NCI-H69 (cell line): ENCODE measurements at regions not wholly inside any gene's neighbourhood (a gene's known extent, or its start where the extent isn't known, plus 50 kb on each side); places are given as distances from the start of the nearest gene placed in this dataset.
A peak's percentile ranks its signal among the peaks of the same experiment; 100 is the strongest.

ENCODE experiments used
- DNase-seq: peaks from one replicate; lab custom pipeline; 2025; lab: John Stamatoyannopoulos, UW

DNA sequence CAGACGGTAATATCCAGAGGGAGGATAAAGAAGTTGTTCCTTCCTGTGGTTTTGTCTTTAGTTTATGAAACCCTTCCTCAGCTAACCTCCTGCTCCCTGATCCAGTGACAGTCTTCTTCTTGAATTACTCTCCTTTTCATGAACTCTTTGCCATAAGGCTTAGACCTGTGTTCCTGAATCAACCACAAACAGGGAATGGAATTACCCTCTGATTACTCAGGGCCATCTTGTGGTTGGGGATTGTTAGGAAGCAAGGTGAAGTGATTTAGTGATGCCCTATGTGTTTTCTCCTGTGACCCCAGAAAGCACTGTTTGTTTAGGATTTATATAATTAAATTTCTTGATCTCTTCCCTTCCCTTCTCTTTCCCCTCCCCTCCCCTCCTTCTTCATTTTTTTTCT is 409.1 kb downstream of the TAF11L14 start:
- DNase-seq = peak; percentile 31

DNA sequence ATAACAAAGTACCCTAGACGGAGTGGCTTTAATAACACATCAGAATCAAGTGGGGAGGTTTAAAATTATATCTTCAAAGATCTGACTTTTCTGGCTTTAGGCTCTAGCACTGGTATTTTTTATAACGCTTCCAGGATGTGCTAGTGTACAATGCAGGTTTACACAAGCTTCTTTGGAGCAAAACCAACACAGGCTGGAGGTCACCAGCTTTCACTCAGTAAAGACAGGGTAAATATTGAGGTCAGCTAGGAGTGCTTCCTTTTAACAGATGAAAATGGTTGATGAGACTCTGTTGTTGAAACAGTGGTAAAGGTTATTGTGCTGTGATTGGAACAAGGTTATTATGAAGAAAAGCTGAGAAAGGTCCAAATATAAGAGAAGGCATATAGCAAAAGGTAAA is 414.2 kb downstream of the TAF11L14 start:
- DNase-seq = peak; percentile 90

DNA sequence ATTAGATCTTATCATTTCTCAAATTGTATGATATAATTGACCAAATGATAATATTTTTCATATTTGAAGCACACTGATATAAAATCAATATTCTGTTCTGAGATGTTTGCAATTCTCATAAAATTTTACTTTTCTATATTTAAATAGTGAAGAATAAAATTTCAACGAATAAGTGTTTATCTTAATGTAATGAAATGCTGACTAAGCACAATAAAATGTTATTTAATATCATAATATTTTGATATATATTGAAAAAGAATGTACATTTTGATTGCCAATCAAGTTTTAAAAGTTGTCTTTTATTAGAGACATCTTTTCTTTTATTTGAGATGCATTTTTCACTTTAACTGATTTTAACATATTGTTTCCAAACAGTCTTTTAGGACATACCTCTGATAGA is 416.1 kb downstream of the TAF11L14 start:
- no peak for DNase-seq

DNA sequence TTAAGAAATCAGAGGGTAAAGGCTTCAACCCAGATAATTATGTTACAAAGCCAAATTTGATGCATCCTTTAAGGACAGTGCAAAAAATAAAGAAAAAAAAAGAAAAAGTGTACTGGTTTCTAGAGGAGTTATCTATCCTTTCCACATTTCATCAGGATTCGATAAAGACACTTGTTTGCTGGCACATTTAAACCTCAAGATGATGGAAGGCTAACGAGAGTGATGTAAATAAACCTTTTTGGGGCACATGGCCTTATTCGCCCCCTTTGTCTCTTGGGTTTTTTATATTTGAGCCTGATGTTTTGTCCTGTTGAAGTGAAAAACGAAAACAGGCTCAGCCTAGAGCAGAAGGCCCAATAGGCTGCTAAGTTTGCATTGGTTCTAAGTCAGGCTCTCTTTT is 416.5 kb downstream of the TAF11L14 start:
- DNase-seq = no peak

DNA sequence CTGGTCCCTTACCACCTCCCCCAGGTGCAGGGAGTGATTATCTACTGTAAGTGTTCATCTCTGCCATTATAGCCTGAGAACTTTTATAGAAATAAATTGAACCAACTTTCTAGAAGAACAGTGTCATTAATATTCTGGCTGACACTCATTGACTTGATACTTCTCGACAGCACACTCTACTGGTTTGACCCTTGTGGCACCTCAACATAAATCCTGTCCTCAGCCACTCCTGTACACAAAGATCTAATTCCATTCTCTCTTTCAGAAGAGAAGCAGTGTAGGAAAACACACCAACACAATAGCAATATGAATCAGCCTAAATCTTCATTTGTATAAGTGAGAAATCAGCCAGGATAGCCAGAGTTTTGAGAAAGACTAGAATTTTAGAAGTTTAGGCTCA is 417.7 kb downstream of the TAF11L14 start:
- peak; percentile 24 for DNase-seq

DNA sequence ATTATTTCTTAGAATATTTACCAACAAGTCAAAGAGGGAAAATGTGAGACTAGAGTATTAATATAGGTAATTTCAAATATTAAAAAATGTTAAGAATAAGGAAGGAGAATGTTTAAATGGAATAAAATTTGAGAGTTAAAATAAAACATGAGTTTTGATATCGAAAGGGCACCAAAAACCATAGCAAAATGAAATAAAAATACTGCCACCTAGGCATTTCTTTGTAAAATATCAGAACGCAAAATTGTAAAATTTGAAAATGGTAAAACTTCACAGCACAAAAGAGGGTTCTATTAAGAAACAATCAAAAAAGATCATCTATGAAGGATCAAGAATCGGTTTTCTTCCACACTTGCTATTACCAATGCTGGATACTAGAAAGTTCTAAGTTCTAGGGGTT is 418.3 kb downstream of the TAF11L14 start:
- no peak for DNase-seq

DNA sequence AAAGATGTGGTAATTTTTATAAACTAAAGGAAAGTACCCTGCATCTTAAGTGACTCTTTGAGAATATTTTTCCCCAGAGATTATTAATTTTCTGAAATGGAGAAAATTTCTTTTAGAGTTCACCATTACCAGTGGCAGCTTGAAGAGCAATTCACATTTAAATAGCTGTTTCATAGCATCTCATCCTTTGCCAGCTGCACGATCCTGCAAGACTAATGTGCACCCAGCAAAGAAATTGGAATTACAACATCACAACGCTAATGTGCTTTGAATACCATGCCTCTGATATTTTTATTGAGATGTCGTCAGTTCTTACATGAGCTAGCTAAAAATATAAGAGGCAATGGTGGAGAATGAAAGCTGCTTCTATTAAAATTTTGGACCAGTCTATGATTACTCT is 423.5 kb downstream of the TAF11L14 start:
- DNase-seq = no peak

DNA sequence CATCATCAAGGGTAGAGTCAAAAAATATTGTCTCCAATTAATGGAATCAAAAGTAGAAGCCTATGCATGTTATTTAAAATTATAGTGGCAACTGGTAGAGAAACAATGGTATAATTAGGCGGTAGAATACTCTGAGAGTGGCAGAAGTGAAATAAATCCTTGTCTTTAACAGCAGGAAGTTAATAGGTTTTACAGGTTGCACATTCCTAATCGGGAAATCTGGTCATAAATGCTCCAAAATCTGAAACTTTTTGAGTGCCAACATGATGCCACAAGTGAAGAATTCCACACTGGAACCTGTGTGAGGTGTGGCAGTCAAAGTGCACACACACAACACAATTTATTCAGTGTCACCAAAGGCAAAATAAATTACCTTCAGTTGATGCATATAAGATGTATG is 433.4 kb downstream of the TAF11L14 start:
- DNase-seq = peak; percentile 62

DNA sequence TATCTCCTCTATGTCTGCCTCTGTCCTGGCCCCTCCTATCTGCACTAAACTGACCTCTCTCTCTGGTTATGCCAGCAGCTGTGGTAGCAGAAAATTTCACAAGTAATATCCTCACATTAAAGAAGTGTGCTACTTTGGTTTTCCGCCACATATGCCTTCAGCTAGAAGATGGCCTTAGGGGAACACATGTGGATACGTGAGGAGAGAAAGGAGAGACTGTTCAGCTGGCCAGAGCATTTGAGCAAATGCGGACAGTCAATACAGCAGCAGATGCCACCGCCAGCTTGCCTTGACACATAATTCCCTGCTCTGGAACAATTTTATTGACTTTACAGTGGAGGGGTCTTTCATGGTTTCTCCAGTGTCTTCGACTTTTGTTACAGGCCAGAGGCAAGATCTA is 434.6 kb downstream of the TAF11L14 start:
- DNase-seq = peak; percentile 96

DNA sequence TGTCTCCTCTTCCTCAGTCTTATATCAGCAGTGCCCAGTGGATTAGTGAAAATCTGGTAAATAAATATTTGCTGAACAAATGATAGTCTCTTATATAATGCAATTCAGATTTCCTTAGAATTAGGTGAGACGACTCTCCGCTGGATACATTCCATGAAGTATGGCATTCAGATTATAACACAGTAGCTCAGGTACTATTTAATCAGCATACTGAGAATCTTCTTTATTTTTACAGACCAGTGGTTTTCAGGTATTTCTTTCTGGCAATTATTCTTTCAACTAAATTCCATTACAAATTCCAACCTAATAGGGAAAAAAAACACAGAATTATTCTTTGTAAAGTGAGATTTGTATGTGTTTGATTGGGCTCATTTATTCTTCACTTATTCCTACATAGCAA is 435.5 kb downstream of the TAF11L14 start:
- DNase-seq = peak; percentile 45

DNA sequence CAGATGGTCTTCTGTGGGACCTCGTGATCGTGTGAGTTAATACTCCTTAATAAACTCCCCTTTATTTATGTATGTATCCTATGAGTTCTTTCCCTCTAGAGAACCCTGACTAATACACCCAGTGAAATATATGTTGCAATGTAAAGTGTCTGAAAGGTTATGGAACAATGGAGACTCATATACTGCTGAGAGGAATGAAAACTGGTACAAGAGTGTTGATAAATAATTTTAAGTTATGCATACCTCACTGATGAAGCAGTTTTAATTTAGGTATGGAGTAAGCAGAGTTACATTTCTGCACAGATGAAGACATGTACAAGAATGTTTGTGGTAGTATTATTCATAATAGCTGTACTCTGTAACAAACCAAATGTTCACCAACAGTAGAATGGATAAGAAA is 438.3 kb downstream of the TAF11L14 start:
- DNase-seq = no peak

DNA sequence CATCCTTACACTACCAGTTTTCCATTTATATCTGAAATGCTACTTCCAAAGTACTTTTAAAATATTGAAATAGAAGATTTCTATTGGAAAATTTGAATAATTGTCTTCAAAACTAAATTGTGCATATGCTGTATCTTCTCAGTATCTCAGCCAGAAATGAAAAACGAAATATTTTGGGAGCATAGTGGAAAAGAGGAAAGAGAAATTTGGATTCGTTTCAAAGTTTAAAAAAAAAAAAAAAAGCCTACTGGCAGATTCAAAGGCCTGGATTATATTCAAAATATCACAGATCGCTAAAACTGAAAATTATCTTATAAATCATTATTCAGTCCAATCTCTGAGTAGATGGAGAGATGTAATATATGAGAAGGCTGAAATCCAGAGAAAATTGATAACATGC is 440.7 kb downstream of the TAF11L14 start:
- DNase-seq = no peak

DNA sequence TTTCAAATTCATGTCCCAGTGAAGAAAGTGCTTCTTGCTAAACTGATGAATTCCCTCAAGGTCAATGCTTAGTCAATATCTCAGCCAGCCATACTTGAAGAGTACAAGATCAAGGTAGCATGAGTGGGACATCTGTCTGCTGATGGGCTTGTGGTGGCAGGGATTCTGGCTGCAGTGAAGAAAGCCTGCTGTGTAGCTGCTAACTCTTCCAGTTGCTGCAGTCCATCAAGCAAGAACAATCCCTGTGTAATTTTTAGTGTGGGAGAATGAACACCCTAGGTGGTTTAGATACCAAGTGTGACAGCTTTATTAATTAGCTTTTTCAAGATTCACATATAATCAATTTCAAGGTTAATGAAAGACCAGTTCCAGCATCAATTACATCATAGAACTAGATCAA is 443.9 kb downstream of the TAF11L14 start:
- DNase-seq = no peak

DNA sequence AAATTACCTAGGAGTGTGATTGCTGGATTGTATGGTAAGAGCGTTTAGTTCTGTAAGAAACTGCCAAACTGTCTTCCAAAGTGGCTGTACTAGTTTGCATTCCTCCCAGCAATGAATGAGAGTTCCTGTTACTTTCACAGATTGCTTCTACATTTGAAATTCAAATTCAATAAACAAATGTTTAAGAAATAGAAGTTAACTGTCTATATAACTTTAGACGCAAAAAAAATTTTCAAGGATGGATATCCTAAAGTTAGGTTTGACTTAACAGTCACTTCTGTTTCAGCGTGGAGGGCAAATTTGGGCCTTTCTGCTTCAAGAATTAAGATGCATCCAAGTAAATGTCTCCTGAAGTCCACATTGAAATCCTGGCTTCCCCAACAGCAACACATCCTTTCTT is 445.6 kb downstream of the TAF11L14 start:
- DNase-seq = no peak

DNA sequence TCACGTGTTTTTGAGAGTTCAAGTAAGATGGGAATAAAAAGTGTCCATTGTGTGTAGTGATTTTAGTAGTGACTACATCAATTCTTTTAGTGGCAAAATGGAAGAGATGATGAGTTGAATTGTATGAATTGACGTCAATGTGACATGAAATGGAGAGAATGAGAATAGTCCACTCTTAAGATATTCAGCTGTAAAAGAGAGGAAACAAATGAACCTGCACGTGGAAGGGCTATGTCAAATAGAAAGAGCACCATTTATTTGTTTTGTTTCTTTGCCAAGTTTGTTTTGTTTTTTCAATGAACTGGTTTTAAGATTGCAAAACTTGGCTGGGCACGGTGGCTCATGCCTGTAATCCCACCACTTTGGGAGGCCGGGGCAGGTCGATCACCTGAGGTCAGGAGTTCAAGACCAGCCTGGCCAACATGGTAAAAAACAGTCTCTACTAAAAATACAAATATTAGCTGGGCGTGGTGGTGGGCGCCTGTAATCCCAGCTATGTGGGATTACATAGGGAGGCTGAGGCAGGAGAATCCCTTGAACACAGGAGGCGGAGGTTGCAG is 453.8 kb downstream of the TAF11L14 start:
- DNase-seq = no peak

DNA sequence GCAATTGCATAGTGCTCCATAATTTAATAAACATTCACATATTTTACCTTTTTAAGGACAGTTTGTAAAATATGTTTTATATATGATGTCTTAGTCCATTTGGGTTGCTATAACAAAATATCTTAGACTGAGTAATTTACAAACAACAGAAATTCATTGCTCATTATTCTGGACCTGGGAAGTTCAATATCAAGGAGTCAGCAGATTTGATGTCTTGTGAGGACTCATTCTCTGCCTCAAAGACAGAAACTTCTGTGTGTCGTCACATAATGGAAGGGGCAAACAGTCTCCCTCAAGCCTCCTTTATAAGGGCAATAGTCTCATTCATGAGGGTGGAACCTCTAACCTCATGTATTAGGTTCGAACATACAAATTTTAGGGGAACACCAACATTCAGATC is 455.9 kb downstream of the TAF11L14 start:
- DNase-seq = no peak

DNA sequence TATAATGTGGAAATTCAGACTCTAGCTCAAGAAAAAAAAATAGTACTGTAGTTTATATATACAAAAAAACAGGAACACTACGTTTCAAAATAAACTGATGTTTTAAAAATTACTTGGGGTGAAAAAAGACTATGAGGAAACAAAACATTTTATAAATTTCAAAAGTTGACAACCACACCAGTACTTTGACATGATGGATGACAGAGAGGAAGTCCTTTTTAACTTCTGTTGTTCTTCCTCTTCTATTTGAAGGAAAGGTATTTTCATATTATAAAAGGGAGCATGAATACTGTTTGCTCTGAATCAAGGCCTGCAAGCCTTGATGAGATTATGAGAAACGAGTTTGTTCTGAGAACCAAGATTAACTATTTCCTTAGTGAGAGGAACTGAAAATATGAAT is 456.9 kb downstream of the TAF11L14 start:
- no peak for DNase-seq

DNA sequence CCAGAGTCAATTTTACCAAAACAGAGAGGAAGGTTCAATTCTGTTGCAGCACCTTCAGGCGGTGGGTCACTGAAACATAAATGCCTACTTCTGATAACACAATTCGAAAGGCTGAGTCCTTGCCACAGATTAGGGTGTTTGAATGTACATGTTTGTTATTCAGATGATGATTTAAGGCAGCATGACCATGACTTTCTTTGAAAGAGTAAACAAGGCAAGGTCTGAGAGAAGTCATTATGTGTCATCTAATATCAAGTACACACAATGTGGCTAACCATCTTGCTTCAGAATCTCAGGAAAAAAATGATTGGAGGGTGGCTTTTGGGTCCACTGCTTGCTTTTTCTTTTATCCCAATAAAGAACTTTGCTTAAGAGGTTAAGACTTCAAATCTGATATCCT is 457.5 kb downstream of the TAF11L14 start:
- peak; percentile 73 for DNase-seq

DNA sequence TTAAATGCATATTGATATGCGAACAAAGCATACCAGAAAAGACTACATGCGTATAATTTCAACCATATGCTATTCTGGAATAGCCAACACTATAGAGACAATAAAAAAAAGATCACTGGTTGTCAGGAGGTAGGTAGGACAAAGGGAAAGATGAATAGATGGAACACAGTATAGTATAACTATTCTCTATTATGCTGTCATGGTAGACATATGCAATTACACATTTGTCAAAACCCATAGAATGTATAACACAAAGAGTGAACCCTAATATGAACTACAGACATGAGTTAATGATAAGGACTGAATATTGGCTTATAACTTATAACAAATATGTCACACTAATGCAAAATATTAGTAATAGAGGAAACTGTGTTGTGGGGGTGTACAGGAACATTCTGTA is 460.8 kb downstream of the TAF11L14 start:
- no peak for DNase-seq

DNA sequence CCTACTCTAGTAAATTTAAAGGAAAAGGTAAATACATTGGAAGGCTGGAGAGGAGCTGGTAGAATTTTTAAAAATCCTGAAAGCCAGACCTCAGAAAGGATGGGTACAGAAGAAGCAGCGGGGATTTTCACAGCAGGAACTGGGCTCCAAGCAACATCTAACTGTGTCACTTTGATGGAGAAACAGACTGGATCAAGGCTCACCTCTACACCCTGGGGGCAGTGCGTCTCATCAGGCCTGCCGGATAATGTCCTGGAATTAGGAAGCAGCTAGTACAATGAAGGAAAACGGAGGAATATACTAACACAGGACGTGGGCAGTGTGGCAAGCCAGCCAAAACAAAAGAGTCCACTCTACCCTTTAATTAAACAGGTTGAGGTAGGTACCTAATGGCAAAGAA is 463.6 kb downstream of the TAF11L14 start:
- DNase-seq = peak; percentile 47

DNA sequence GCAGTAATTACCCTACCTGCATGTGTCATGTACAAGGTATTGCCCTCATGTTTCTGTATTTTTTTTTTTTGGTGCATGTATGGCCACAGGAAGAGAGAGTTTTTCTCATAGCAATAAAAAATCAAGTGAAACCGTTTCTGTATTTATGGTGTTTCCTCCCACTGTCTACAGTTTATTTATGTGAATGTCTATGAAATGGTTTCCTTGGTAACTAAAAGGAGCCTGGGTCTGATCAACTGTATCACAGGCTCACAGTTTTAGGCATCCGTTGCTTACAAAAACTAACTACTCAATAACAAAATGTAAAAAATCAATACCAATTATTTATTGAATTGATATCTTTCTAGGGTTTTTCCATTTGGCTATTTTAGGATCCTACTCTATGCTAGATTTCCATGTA is 464.4 kb downstream of the TAF11L14 start:
- no peak for DNase-seq

DNA sequence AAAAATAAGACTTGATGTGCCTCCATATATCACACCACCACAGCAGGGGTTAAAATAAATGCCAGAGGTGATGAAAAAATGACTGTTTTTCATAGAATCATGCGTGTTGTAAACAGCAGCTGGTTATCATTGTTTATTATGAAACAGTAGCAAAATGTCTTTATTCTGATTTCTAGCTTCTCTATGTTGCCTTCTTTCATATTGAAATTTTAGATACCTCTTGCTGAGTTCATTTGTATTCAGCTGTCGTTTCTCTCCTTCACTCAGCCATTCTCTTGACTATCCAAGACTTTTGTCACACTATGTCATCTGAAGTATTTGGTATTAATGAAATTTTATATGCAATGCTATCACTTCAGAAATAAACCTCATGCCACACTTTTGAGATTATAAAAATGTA is 465.0 kb downstream of the TAF11L14 start:
- DNase-seq = no peak

DNA sequence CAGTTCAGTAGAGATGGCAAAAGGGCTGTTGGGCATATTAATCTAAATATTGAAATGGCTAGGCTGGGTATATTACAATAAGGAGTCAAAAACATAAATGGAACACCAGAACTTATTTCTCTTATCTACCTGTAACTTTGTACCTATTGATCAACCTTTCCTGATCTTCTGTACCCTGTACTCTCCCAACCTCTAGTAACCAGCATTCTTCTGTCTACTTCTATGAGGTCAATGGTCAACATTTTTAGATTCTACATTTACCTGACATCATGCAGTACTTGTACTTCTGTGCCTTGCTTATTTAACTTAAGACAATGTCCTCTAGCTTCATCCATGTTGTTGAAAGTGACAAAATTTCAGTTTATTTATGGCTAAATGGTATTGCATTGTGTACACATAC is 467.3 kb downstream of the TAF11L14 start:
- no peak for DNase-seq

DNA sequence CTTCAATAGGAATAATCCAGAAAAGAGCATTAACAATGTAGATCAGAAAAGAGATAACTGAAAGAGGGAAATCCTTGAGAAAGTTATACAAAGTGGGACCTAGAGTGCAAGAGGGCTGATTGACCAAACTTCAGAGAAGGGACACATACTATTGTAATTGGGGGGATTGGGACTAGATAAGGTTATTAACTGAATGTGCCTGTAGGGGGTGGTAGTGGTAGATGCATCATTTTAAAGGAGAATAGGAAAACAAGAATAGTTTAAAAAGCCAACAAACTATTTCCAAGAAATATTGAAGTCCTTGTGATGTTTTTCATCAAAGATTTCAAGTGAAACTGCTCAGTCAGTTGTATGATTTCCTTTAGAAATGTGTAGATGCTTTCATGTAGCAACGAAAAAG is 468.5 kb downstream of the TAF11L14 start:
- DNase-seq = no peak

DNA sequence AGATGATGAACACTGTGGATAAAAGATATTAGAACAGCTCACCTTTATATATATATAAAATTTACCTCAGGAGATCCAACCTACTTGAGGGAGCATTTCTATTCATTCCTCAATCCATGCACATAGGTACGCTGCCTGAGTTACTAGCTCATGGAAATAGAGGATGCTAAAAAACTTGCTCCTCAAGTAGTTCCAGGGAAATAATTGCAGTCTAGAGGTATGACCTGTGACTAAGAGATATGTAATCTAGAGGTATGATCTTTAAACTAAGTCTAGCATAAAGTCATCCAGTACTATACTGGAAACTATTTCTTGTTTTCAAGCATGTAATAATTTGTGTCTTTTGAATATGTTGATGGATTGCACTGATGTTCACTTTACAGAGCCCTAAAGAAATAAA is 471.2 kb downstream of the TAF11L14 start:
- no peak for DNase-seq
